MCF 10A (cell line): ENCODE measurements at regions not wholly inside any gene's neighbourhood (a gene's known extent, or its start where the extent isn't known, plus 50 kb on each side); places are given as distances from the start of the nearest gene placed in this dataset.
A peak's percentile ranks its signal among the peaks of the same experiment; 100 is the strongest.

Experiments used
- BruUV-seq: library from RNA; stranded (reverse); fragments of 400-500 nt; replicated peaks from 2 replicates; lab custom pipeline; 2021; lab: Mats Ljungman, UMichigan
- CTCF ChIA-PET: fragments of 300-600 bp; sonication (Branson Sonifier 250); formaldehyde crosslinking; extraction: SDS; loops from one replicate; lab custom pipeline; 2021; ENCODE audit warnings: antibody characterized with exemption, inconsistent platforms; lab: Yijun Ruan, JAX
- POLR2A ChIA-PET: fragments of 300-600, 350-650 bp; sonication (Branson Sonifier 250); formaldehyde crosslinking; extraction: SDS; loops from one replicate; lab custom pipeline; 2020; ENCODE audit warnings: antibody characterized with exemption, inconsistent platforms; lab: Yijun Ruan, JAX
- DNase-seq: peaks from one replicate; pipeline ENCODE4 v3.0.0-alpha.2; 2018; ENCODE audit not compliant: unreplicated experiment
- H3K27ac Mint-ChIP-seq: one replicate; pipeline ENCODE4 v1.8.0; 2022; ENCODE audit warnings: mild to moderate bottlenecking, low read depth, mixed read lengths; ENCODE audit not compliant: unreplicated experiment
- H3K27me3 Mint-ChIP-seq: one replicate; pipeline ENCODE4 v1.8.0; 2022; ENCODE audit warnings: mixed read lengths; ENCODE audit not compliant: insufficient read depth, unreplicated experiment
- H3K36me3 Mint-ChIP-seq: one replicate; pipeline ENCODE4 v1.8.0; 2022; ENCODE audit warnings: mild to moderate bottlenecking, moderate library complexity, mixed read lengths; ENCODE audit not compliant: insufficient read depth, unreplicated experiment
- H3K4me1 Mint-ChIP-seq: one replicate; pipeline ENCODE4 v1.8.0; 2022; ENCODE audit warnings: mixed read lengths; ENCODE audit not compliant: insufficient read depth, unreplicated experiment
- H3K4me3 Mint-ChIP-seq: one replicate; pipeline ENCODE4 v1.8.0; 2022; ENCODE audit warnings: mild to moderate bottlenecking, moderate library complexity, mixed read lengths; ENCODE audit not compliant: unreplicated experiment
- H3K9me3 Mint-ChIP-seq: one replicate; pipeline ENCODE4 v1.8.0; 2022; ENCODE audit warnings: mixed read lengths; ENCODE audit not compliant: unreplicated experiment
- intact Hi-C: fragments of 100-400 bp; cut with micrococcal nuclease; formaldehyde crosslinking; loops from 2 replicates; pipeline ENCODE4 v1.14.1; 2022
- TF ChIP-seq, protein P1 (sequence below): fragments of 200-600 bp; IDR thresholded peaks from one replicate; pipeline ENCODE4 v1.8.0; 2022; ENCODE audit warnings: antibody characterized with exemption, mild to moderate bottlenecking; ENCODE audit not compliant: unreplicated experiment

- CTCF ChIA-PET = no interaction called here
- no peak overlapping the region for H3K4me3 Mint-ChIP-seq
- TF ChIP-seq, protein P1, sequence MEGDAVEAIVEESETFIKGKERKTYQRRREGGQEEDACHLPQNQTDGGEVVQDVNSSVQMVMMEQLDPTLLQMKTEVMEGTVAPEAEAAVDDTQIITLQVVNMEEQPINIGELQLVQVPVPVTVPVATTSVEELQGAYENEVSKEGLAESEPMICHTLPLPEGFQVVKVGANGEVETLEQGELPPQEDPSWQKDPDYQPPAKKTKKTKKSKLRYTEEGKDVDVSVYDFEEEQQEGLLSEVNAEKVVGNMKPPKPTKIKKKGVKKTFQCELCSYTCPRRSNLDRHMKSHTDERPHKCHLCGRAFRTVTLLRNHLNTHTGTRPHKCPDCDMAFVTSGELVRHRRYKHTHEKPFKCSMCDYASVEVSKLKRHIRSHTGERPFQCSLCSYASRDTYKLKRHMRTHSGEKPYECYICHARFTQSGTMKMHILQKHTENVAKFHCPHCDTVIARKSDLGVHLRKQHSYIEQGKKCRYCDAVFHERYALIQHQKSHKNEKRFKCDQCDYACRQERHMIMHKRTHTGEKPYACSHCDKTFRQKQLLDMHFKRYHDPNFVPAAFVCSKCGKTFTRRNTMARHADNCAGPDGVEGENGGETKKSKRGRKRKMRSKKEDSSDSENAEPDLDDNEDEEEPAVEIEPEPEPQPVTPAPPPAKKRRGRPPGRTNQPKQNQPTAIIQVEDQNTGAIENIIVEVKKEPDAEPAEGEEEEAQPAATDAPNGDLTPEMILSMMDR = no peak
- H3K27me3 Mint-ChIP-seq = no peaks in the 10 kb centered on the region
- BruUV-seq = no TSS peak
- H3K9me3 Mint-ChIP-seq = peaks cover 15% of the 10 kb centered on the region
- DNase-seq = peak; percentile 3
- POLR2A ChIA-PET = interaction anchor here (0.6 kb wide), 1 partner anchor 66 kb away, joined by 3 read pairs; no protein-coding TSS in a partner anchor
- intact Hi-C loops = no loop called here
- H3K36me3 Mint-ChIP-seq = peaks cover 4% of the 10 kb centered on the region
- no peak overlapping the region for H3K27ac Mint-ChIP-seq
- no peaks in the 10 kb centered on the region for H3K4me1 Mint-ChIP-seq
Measured at GRCh38 chrX:146481735-146482134, 327.8 kb upstream of the CXorf51B start.
